Activated CD4-positive, alpha-beta T cell treated with anti-CD3 and anti-CD28 coated beads for 1 hour (primary cell): ENCODE measurements at regions not wholly inside any gene's neighbourhood (a gene's known extent, or its start where the extent isn't known, plus 50 kb on each side); places are given as distances from the start of the nearest gene placed in this dataset.
"Not testable (repeated sequence)": the region's sequence is repeated elsewhere in the genome, so short reads cannot be mapped to it uniquely, and the experiment has no call there.

Source experiments
- DNase-seq: peaks from one replicate; pipeline ENCODE4 v3.0.0-alpha.2; 2020

GRCh38 chr2:143841935-143842334 is 678.0 kb downstream of the ZEB2 start:
- DNase-seq: no peak

DNA sequence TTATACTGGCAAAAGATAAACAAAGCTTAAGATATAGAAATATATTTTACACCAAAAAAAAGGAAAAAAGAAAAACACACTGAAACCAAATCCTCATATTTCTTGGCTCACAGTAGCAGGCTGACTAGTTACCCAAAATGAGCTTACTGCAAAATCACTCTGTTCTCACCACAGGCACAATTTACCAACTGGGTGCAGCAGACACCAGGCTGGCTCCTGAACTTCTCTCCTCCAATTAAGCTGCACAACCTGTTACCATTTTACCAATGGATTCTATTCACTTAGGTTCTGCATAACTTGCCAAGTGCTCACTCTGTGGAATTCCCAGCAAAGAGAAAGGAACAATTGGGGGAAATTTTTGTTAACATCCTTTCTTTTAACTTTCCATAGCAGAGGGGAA is 679.3 kb downstream of the ZEB2 start:
- DNase-seq: no peak

DNA sequence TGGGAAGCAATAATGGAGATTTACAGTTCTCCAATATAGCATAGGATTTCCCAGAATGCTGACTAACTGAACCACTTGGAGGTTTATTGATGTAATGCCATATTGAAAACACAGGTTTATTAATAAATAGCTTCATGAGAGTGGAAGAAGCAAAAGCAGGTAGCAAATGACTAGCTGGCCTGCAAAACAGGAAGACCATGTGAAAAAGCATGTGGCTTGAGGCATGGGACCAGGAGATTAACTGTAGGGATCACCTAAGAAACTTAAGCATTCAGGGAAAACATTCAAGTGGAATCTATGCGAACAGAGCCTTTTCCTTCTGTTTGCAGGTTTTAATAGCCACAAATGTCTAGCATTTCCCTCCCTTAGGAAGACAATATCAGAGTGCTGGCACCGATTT is 679.7 kb downstream of the ZEB2 start:
- DNase-seq: no peak

DNA sequence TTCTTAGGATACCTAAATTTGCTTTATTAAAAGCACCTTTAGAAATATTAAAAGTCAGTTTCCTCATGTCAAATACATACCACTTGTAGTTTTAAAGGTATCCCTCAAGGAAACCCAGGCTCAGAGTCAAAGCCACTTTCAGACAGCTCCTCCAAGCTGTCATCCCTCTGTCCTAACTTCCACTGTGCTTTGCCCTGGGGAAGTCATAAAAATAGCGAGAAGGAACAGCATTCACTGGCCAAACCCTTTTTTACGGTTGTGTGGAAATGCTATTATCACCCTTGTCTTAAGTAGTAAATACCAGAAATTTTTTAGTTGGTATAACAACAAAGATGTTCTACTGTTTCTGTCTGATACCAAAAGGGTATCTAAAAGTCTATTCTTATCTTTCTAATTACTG is 680.5 kb downstream of the ZEB2 start:
- no peak for DNase-seq

DNA sequence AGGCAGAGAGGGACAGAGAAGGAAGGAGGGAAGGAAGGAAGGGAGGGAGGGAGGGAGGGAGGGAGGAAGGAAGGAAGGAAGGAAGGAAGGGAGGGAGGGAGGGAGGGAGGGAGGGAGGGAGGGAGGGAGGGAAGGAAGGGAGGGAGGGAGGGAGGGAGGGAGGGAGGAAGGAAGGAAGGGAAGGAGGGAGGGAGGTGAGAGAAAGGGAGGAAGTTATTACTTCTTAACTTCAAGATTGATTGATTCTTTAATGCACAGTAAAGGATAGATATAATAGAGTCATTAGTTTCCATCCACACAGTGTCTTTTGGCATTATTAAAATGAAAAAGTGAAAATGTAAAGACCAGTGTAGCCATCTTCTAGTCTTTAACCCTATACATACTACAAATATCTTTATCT is 682.9 kb downstream of the ZEB2 start:
- not testable (repeated sequence) for DNase-seq

DNA sequence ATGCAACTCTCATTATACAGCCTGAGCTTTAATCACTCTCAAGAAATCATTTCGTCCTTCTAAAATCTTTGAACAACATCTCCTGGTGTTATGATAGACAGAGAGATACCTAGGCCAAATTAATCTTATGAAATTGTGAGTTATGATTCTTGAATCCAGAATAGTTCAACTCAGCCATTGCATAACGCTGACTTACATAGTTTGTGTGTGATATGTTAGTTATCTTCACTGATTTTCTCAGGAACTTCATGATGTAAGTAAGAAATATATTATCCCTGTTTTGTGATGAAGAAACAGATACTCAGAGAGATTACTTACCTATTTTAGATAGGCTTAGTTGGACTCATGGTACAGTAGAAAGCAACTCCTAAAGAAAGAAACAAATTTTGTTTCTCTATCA is 684.4 kb downstream of the ZEB2 start:
- no peak for DNase-seq

DNA sequence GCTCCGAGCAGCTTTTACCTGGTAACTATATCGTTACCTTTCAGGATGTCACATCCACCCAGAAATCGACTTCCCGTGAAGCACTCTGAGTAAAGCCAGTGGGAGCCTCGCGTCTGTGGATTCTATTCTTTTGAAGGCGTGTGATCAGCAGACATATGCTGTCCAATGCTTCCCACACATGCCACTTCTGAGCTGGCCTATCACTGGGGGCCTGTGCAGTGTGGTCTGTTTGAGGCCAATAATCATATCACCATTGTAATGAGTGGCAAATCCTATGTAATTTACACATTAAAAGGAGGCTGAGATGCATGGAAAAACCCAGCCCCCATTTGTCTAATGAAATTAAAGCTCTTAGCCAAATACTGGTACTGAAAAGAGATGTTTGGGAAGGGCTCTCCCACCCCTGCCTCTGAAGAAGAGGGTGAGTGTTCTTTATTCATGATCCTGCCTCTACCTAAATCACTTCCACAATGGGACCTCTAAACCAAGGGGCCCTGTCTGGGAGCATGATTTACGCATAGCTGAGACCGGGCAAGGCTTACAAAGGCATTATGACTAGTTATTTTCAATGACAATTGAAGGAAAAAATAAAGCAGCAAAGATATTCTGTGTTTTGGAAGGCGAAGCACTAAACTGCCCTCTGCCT is 686.8 kb downstream of the ZEB2 start:
- DNase-seq: no peak

- DNase-seq: no peak
Observed at GRCh38 chr2:143830476-143830875, 689.4 kb downstream of the ZEB2 start.

DNA sequence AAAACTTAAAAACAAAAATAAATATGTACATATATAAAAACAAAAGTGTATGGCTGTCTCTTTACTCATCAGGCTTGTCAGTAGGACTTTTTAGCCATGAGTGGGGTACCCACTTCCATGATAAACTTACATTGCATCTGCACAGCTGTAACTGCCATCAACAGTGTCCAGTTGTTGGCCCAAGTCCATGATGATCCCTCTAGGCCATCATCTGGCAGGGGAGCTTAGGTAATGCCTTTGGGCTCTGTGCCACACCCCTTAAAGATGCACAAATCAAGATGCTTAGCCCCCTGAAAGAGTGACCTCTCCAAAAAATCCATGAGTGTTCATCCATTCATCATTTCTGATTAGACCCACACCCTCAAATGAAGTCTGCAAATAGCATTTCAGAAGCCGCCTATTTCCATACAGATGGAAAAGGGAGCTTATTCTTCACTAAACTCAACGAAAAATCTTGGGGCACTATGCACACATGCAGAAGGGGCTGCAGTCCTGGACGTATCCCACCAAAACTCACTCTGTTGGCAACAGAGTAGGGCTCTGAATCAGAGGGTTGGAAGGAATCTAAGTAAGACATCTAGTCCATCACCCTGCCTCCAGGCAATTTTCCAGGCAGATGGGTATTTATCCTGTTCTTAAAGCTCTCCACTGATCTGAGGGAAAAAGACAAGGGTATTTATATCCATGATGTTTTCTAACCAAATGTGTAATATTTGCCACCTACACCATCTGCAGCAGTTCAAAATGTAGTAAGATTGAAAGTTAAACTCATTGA is 691.0 kb downstream of the ZEB2 start:
- no peak for DNase-seq

- no peak for DNase-seq
Observed at GRCh38 chr2:143824791-143825190, 695.1 kb downstream of the ZEB2 start.

- DNase-seq: no peak
Observed at GRCh38 chr2:143823876-143824275, 694.7 kb downstream of the ARHGAP15 start.

DNA sequence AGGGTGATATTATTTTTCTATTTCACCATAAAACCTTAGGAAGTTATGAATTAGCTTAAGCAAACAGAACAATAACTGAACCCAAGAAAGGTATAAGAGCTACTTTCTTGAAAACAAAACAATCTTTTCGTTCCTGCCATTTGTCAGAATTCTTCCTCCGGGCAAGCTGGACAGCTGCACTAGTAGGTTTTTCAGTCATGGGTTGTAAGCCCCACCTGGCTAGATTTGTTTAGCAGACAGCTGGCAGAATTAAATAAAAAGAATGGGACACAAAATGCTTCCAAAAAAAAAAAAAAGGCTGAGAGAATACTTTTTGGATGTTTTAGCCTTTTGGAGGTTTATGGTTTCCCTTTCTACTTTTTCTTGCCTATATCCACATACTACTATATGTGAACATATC is 694.1 kb downstream of the ARHGAP15 start:
- DNase-seq: no peak

DNA sequence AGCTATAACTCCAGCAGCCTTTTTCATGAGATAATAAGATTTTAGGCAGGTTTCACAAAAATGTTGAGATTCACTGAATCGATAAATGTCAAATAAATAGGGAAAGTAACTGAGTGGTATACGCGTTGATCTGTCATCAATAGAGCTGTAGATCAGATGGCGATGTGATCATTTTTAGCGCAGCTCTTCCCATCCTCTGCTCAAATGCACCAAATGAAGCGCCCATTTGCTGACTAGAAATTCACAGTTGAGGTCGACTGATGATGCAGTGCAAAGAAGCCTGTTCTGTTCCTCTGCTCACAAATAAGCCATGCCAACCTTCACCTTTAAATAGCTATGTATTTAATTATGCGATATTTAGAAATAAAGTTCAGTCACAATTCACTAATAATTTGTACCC is 693.5 kb downstream of the ARHGAP15 start:
- no peak for DNase-seq

DNA sequence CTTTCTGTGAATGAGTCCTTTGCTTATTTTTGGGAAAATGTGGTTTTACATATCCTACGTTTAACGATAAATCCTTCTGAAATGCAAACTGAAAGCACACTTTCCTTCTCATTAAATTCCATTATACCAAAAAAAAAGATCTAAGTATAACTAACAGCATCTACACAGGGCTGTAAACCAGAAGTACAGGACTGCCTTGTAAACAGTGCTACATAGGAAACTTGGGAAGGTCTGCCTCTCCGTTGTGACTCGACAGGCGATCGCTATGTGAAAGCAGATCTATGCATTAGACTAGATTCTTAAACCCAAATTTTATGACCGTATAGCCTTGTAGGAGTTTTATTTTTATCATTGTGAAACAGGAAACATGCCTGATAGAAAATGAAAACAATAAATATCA is 690.5 kb downstream of the ARHGAP15 start:
- no peak for DNase-seq

DNA sequence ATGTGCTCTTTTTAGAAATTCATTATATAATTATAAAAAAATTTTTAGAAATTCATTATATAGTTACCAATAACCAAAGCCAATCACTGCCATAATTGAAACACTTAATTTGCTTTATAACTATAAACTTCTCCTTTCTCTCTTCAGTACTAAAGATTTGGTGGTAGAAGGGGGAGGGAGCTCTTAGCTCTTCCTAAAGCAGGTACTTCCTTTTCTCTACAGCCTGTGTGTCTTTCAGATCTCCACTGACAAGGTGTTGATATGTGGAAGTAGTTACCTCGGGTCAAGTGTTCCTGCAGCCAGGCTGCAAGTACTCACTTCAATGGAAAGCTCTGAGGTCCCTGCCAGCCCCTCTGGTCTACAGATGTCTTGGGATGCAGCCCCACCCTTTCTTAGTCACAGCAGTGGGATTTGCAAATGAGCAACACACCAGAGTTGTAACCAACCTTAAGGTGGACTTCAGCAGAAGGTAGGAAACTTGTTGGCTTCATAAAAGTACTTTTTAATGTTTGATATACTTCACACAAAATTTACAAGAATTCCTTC is 690.0 kb downstream of the ARHGAP15 start:
- no peak for DNase-seq
